ENCODE measurements at regions not wholly inside any gene's neighbourhood (a gene's known extent, or its start where the extent isn't known, plus 50 kb on each side); places are given as distances from the start of the nearest gene placed in this dataset.

DNA sequence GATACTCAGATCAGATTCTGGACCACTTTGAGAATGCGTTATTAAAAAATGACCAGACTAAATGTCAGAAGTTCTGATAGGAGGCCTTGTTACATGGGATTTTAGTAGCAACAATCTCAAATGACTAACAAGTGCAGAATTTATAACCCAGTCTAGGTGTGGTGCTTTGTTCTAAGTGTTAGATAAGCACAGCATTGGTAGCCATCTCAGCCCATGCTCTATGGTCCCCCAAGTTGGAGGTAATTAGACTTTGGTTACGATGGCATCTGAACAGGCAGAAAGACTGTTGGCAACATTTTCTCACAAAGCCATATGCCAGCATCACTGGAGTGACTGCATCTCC, 140.4 kb upstream of the RPS23 start:
- TF ChIP-seq POLR2A (IDR thresholded peaks at IDR 0.05; ENCODE audit: insufficient read depth in 1 of 2, low read depth in 2 of 2, low read length in 2 of 2) (no peak), SP1 (IDR thresholded peaks at IDR 0.05) (no peak), SP1 (CRISPR knock-in tag; IDR thresholded peaks at IDR 0.05) (no peak), NFE2L2 (IDR thresholded peaks at IDR 0.05; ENCODE audit: low read length) (no peak), CBX5 (CRISPR knock-in tag; IDR thresholded peaks at IDR 0.05; ENCODE audit: borderline replicate concordance) (no peak), U2AF2 (IDR thresholded peaks at IDR 0.05; ENCODE audit: low read depth, low read length) (no peak), TEAD2 (CRISPR knock-in tag; IDR thresholded peaks at IDR 0.05) (no peak)
- TF ChIP-seq, protein P1, sequence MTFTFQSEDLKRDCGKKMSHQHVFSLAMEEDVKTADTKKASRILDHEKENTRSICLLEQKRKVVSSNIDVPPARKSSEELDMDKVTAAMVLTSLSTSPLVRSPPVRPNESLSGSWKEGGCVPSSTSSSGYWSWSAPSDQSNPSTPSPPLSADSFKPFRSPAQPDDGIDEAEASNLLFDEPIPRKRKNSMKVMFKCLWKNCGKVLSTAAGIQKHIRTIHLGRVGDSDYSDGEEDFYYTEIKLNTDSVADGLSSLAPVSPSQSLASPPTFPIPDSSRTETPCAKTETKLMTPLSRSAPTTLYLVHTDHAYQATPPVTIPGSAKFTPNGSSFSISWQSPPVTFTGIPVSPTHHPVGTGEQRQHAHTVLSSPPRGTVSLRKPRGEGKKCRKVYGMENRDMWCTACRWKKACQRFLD (CRISPR knock-in tag; IDR thresholded peaks at IDR 0.05; ENCODE audit: borderline replicate concordance), result no peak
- TF ChIP-seq, protein P2, sequence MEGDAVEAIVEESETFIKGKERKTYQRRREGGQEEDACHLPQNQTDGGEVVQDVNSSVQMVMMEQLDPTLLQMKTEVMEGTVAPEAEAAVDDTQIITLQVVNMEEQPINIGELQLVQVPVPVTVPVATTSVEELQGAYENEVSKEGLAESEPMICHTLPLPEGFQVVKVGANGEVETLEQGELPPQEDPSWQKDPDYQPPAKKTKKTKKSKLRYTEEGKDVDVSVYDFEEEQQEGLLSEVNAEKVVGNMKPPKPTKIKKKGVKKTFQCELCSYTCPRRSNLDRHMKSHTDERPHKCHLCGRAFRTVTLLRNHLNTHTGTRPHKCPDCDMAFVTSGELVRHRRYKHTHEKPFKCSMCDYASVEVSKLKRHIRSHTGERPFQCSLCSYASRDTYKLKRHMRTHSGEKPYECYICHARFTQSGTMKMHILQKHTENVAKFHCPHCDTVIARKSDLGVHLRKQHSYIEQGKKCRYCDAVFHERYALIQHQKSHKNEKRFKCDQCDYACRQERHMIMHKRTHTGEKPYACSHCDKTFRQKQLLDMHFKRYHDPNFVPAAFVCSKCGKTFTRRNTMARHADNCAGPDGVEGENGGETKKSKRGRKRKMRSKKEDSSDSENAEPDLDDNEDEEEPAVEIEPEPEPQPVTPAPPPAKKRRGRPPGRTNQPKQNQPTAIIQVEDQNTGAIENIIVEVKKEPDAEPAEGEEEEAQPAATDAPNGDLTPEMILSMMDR (CRISPR knock-in tag; IDR thresholded peaks at IDR 0.05), result no peak
- TF ChIP-seq, protein P3, sequence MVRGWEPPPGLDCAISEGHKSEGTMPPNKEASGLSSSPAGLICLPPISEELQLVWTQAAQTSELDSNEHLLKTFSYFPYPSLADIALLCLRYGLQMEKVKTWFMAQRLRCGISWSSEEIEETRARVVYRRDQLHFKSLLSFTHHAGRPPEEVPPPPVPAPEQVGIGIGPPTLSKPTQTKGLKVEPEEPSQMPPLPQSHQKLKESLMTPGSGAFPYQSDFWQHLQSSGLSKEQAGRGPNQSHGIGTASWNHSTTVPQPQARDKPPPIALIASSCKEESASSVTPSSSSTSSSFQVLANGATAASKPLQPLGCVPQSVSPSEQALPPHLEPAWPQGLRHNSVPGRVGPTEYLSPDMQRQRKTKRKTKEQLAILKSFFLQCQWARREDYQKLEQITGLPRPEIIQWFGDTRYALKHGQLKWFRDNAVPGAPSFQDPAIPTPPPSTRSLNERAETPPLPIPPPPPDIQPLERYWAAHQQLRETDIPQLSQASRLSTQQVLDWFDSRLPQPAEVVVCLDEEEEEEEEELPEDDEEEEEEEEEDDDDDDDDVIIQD (CRISPR knock-in tag; IDR thresholded peaks at IDR 0.05; ENCODE audit: low read depth), result no peak
- TF ChIP-seq, protein P4, sequence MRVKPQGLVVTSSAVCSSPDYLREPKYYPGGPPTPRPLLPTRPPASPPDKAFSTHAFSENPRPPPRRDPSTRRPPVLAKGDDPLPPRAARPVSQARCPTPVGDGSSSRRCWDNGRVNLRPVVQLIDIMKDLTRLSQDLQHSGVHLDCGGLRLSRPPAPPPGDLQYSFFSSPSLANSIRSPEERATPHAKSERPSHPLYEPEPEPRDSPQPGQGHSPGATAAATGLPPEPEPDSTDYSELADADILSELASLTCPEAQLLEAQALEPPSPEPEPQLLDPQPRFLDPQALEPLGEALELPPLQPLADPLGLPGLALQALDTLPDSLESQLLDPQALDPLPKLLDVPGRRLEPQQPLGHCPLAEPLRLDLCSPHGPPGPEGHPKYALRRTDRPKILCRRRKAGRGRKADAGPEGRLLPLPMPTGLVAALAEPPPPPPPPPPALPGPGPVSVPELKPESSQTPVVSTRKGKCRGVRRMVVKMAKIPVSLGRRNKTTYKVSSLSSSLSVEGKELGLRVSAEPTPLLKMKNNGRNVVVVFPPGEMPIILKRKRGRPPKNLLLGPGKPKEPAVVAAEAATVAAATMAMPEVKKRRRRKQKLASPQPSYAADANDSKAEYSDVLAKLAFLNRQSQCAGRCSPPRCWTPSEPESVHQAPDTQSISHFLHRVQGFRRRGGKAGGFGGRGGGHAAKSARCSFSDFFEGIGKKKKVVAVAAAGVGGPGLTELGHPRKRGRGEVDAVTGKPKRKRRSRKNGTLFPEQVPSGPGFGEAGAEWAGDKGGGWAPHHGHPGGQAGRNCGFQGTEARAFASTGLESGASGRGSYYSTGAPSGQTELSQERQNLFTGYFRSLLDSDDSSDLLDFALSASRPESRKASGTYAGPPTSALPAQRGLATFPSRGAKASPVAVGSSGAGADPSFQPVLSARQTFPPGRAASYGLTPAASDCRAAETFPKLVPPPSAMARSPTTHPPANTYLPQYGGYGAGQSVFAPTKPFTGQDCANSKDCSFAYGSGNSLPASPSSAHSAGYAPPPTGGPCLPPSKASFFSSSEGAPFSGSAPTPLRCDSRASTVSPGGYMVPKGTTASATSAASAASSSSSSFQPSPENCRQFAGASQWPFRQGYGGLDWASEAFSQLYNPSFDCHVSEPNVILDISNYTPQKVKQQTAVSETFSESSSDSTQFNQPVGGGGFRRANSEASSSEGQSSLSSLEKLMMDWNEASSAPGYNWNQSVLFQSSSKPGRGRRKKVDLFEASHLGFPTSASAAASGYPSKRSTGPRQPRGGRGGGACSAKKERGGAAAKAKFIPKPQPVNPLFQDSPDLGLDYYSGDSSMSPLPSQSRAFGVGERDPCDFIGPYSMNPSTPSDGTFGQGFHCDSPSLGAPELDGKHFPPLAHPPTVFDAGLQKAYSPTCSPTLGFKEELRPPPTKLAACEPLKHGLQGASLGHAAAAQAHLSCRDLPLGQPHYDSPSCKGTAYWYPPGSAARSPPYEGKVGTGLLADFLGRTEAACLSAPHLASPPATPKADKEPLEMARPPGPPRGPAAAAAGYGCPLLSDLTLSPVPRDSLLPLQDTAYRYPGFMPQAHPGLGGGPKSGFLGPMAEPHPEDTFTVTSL (CRISPR knock-in tag; IDR thresholded peaks at IDR 0.05; ENCODE audit: borderline replicate concordance), result no peak
- TF ChIP-seq, protein P5, sequence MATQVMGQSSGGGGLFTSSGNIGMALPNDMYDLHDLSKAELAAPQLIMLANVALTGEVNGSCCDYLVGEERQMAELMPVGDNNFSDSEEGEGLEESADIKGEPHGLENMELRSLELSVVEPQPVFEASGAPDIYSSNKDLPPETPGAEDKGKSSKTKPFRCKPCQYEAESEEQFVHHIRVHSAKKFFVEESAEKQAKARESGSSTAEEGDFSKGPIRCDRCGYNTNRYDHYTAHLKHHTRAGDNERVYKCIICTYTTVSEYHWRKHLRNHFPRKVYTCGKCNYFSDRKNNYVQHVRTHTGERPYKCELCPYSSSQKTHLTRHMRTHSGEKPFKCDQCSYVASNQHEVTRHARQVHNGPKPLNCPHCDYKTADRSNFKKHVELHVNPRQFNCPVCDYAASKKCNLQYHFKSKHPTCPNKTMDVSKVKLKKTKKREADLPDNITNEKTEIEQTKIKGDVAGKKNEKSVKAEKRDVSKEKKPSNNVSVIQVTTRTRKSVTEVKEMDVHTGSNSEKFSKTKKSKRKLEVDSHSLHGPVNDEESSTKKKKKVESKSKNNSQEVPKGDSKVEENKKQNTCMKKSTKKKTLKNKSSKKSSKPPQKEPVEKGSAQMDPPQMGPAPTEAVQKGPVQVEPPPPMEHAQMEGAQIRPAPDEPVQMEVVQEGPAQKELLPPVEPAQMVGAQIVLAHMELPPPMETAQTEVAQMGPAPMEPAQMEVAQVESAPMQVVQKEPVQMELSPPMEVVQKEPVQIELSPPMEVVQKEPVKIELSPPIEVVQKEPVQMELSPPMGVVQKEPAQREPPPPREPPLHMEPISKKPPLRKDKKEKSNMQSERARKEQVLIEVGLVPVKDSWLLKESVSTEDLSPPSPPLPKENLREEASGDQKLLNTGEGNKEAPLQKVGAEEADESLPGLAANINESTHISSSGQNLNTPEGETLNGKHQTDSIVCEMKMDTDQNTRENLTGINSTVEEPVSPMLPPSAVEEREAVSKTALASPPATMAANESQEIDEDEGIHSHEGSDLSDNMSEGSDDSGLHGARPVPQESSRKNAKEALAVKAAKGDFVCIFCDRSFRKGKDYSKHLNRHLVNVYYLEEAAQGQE (IDR thresholded peaks at IDR 0.05; ENCODE audit: borderline replicate concordance in 1 of 2, low read depth in 1 of 2, low read length in 2 of 2), result no peak
- TF ChIP-seq, protein P6, sequence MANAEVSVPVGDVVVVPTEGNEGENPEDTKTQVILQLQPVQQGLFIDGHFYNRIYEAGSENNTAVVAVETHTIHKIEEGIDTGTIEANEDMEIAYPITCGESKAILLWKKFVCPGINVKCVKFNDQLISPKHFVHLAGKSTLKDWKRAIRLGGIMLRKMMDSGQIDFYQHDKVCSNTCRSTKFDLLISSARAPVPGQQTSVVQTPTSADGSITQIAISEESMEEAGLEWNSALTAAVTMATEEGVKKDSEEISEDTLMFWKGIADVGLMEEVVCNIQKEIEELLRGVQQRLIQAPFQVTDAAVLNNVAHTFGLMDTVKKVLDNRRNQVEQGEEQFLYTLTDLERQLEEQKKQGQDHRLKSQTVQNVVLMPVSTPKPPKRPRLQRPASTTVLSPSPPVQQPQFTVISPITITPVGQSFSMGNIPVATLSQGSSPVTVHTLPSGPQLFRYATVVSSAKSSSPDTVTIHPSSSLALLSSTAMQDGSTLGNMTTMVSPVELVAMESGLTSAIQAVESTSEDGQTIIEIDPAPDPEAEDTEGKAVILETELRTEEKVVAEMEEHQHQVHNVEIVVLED (CRISPR knock-in tag; IDR thresholded peaks at IDR 0.05; ENCODE audit: borderline replicate concordance), result no peak

Data from HepG2 (cell line).